ENCODE measurements at regions not wholly inside any gene's neighbourhood (a gene's known extent, or its start where the extent isn't known, plus 50 kb on each side); places are given as distances from the start of the nearest gene placed in this dataset.

DNA sequence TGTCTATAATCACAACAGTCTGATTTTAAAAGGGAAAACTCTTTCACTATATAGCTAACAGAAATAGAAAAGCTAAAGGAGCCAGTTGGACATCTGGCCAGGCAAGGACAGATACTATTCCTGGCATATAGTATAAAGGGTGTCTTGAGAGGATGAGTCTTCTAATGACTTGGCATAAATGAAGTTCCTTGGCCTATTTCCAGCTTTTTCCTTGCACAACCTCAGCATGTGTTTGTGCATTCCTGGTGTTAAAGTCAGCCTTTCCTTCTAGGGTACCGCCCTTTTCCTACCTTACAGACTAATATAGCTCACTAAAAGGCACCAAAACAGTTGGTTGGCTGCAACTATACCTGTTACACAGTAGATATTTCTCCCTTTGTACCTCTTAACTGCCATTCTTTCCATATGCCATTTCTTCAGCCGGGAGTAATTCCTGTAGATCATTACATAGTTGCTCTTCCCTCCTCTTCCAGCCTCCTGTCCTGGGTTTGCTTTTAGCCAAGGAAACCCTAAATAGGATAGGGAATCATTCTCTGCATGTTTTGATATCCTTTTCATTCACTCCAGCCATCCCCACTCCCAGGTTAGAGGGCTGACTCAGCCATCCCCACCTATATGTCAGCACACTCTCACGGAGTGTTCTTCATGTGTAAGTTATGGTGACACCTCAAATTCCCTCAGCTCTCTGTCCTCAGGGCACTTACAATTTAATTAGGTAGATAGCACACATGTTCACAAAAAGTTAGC lies 102.1 kb upstream of the MDFIC start:
- intact Hi-C loops (cut with micrococcal nuclease; ENCODE audit: unreplicated experiment), result no loop called here
- no peaks in the 10 kb centered on the region for H3K9me2 ChIP-seq (ENCODE audit: insufficient read depth)
- DNase-seq, result peak; percentile 67 to 94
- H3K27ac ChIP-seq, result peak overlapping the region; percentile 91
- H3K27me3 ChIP-seq (ENCODE audit: insufficient read depth, low read depth), result no peaks in the 10 kb centered on the region
- H3K4me2 ChIP-seq, result peak overlapping the region; percentile 56
- TF ChIP-seq EZH2 (IDR thresholded peaks at IDR 0.05; ENCODE audit: low read depth), result no peak
- TF ChIP-seq, protein P1, sequence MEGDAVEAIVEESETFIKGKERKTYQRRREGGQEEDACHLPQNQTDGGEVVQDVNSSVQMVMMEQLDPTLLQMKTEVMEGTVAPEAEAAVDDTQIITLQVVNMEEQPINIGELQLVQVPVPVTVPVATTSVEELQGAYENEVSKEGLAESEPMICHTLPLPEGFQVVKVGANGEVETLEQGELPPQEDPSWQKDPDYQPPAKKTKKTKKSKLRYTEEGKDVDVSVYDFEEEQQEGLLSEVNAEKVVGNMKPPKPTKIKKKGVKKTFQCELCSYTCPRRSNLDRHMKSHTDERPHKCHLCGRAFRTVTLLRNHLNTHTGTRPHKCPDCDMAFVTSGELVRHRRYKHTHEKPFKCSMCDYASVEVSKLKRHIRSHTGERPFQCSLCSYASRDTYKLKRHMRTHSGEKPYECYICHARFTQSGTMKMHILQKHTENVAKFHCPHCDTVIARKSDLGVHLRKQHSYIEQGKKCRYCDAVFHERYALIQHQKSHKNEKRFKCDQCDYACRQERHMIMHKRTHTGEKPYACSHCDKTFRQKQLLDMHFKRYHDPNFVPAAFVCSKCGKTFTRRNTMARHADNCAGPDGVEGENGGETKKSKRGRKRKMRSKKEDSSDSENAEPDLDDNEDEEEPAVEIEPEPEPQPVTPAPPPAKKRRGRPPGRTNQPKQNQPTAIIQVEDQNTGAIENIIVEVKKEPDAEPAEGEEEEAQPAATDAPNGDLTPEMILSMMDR (conservative IDR thresholded peaks at IDR 0.05), result no peak
- TSS peak; percentile 100 for BruUV-seq (replicated peaks)
- H4K20me1 ChIP-seq (ENCODE audit: insufficient read depth), result no peaks in the 10 kb centered on the region
- H3K9me3 ChIP-seq (ENCODE audit: insufficient read depth, low read depth), result peaks cover 15% of the 10 kb centered on the region
- POLR2A ChIA-PET (ENCODE audit: unreplicated experiment), result no interaction called here
- H2AFZ ChIP-seq, result peak overlapping the region; percentile 39; the same call in 1 of the 2 replicates
- H3K4me1 ChIP-seq (replicated peaks; ENCODE audit: insufficient read depth), result peaks cover 30% of the 10 kb centered on the region
- CTCF ChIA-PET, result interaction anchor here (0.8 to 1.1 kb wide), 2 partner anchors 103 to 411 kb away, joined by 3 read pairs; no protein-coding TSS in a partner anchor
- peaks cover 12% of the 10 kb centered on the region for H3F3A ChIP-seq (ENCODE audit: insufficient read depth, low read depth)
- peaks cover 6% of the 10 kb centered on the region; the same call in 1 of the 2 replicates for H3K36me3 ChIP-seq (ENCODE audit: low read depth)
- H3K4me3 ChIP-seq, result peak overlapping the region; percentile 19; the same call in 1 of the 2 replicates
- H3K79me2 ChIP-seq (ENCODE audit: low read depth), result no peaks in the 10 kb centered on the region

GRCh38 chr7:114821030-114821900 lies 100.6 kb upstream of the MDFIC start:
- peaks cover 12% of the 10 kb centered on the region for H3F3A ChIP-seq (ENCODE audit: insufficient read depth, low read depth)

DNA sequence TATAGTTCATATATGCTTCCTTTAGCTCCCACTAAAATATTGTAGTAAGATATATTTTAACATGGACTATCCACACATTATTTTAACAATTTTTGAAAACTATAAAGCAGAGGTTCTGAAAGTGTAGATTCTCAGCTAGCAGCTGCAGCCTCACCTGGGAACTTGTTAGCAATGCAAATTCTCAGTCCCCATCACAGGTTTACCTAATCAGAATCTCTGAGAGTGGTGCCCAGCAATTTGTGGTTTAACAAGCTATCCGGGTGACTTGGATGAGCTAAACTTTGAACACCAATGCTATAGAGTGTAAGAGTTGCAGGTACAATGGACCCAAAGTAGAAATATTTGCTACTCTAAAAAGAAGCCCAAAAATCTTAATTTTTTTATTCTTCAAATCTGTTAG lies 99.8 kb upstream of the MDFIC start:
- Histone ChIP-seq H3K27me3 (ENCODE audit: insufficient read depth, low read depth) (no peaks in the 10 kb centered on the region), H3K79me2 (ENCODE audit: low read depth) (no peaks in the 10 kb centered on the region), H4K20me1 (ENCODE audit: insufficient read depth) (no peaks in the 10 kb centered on the region), H2AFZ (no peak overlapping the region), H3K9me2 (ENCODE audit: insufficient read depth) (no peaks in the 10 kb centered on the region), H3K9me3 (ENCODE audit: insufficient read depth, low read depth) (peaks cover 22% of the 10 kb centered on the region), H3K27ac (no peak overlapping the region), H3K36me3 (ENCODE audit: low read depth) (peaks cover 6% of the 10 kb centered on the region; the same call in 1 of the 2 replicates), H3K4me3 (no peak overlapping the region), H3F3A (ENCODE audit: insufficient read depth, low read depth) (peaks cover 12% of the 10 kb centered on the region), H3K4me2 (no peak overlapping the region), H3K4me1 (replicated peaks; ENCODE audit: insufficient read depth) (peaks cover 30% of the 10 kb centered on the region)
- ChIA-PET POLR2A (ENCODE audit: unreplicated experiment) (no interaction called here), CTCF (interaction anchor here (0.6 kb wide), 1 partner anchor 880 kb away, joined by 5 read pairs; no protein-coding TSS in a partner anchor)
- no TSS peak for BruUV-seq (replicated peaks)
- intact Hi-C loops (cut with micrococcal nuclease; ENCODE audit: unreplicated experiment), result no loop called here
- TF ChIP-seq, protein P1 (conservative IDR thresholded peaks at IDR 0.05), result no peak
- TF ChIP-seq EZH2 (IDR thresholded peaks at IDR 0.05; ENCODE audit: low read depth), result no peak
- no peak for DNase-seq

More at GRCh38 chr7:114821030-114821900, 100.6 kb upstream of the MDFIC start:
- POLR2A ChIA-PET (ENCODE audit: unreplicated experiment), result no interaction called here
- intact Hi-C loops (cut with micrococcal nuclease; ENCODE audit: unreplicated experiment), result no loop called here
- no peak for DNase-seq
- peaks cover 22% of the 10 kb centered on the region for H3K9me3 ChIP-seq (ENCODE audit: insufficient read depth, low read depth)
- CTCF ChIA-PET, result interaction anchor here (0.6 kb wide), 1 partner anchor 881 kb away, joined by 5 read pairs; no protein-coding TSS in a partner anchor
- no peak overlapping the region for H3K4me2 ChIP-seq
- H3K4me1 ChIP-seq (replicated peaks; ENCODE audit: insufficient read depth), result peaks cover 30% of the 10 kb centered on the region
- no peak overlapping the region for H3K4me3 ChIP-seq
- H3K27ac ChIP-seq, result peak overlapping the region; percentile 91
- no peaks in the 10 kb centered on the region for H3K9me2 ChIP-seq (ENCODE audit: insufficient read depth)
- H4K20me1 ChIP-seq (ENCODE audit: insufficient read depth), result no peaks in the 10 kb centered on the region
- TF ChIP-seq, protein P1 (conservative IDR thresholded peaks at IDR 0.05), result no peak
- no peak for TF ChIP-seq EZH2 (IDR thresholded peaks at IDR 0.05; ENCODE audit: low read depth)
- H3K27me3 ChIP-seq (ENCODE audit: insufficient read depth, low read depth), result no peaks in the 10 kb centered on the region
- no TSS peak for BruUV-seq (replicated peaks)
- H2AFZ ChIP-seq, result no peak overlapping the region
- no peaks in the 10 kb centered on the region for H3K79me2 ChIP-seq (ENCODE audit: low read depth)
- H3K36me3 ChIP-seq (ENCODE audit: low read depth), result peaks cover 6% of the 10 kb centered on the region; the same call in 1 of the 2 replicates

All from PC-9 (cell line).